ENCODE measurements at regions not wholly inside any gene's neighbourhood (a gene's known extent, or its start where the extent isn't known, plus 50 kb on each side); places are given as distances from the start of the nearest gene placed in this dataset.

DNA sequence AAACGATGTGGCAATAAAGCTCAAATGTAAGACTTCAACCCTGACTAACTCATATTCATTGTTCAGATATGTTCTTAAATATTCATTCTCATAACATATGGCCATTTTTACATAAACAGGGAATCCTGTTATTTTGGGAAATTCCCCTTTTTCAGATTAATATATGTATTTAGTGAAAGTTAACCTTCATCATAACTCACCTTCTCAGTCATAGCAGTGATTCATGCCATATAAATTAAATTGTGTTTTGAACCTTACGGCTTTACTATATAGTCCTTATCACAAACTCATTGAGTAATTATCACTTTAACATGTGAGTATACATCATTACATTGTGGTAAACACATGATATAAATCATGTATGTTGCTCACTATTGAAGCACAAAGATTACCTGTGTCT lies 392.5 kb upstream of the TRAM1L1 start:
- H3K4me1 ChIP-seq: no peaks in the 10 kb centered on the region
- no peak for TF ChIP-seq POLR2A (IDR thresholded peaks at IDR 0.05)
- TF ChIP-seq, protein P1, sequence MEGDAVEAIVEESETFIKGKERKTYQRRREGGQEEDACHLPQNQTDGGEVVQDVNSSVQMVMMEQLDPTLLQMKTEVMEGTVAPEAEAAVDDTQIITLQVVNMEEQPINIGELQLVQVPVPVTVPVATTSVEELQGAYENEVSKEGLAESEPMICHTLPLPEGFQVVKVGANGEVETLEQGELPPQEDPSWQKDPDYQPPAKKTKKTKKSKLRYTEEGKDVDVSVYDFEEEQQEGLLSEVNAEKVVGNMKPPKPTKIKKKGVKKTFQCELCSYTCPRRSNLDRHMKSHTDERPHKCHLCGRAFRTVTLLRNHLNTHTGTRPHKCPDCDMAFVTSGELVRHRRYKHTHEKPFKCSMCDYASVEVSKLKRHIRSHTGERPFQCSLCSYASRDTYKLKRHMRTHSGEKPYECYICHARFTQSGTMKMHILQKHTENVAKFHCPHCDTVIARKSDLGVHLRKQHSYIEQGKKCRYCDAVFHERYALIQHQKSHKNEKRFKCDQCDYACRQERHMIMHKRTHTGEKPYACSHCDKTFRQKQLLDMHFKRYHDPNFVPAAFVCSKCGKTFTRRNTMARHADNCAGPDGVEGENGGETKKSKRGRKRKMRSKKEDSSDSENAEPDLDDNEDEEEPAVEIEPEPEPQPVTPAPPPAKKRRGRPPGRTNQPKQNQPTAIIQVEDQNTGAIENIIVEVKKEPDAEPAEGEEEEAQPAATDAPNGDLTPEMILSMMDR (IDR thresholded peaks at IDR 0.05): no peak
- intact Hi-C loops (cut with DNase I; ENCODE audit: low total_unique reads): no loop called here
- no peaks in the 10 kb centered on the region for H3K27me3 ChIP-seq
- H3K36me3 ChIP-seq: no peaks in the 10 kb centered on the region
- H3K27ac ChIP-seq: no peak overlapping the region
- DNase-seq: no peak
- no peaks in the 10 kb centered on the region for H3K9me3 ChIP-seq
- H3K4me3 ChIP-seq: no peak overlapping the region

DNA sequence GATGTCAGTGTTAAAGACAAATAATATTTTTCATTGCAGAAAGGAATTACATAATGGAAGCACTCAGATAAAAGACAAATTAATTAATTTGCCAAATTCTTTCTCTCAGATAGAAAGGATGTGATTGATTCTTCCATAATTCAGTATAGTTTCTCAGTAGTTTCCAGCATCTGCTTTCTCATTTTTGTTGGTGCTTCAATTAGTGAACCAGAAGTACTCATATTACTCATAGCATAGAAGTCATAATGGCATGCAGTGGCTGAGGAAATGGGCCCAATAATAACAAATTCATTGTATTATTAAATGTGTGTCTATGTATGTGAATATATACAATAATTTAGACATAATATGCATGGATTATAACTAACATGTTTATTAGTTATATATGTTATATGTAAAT lies 393.3 kb upstream of the TRAM1L1 start:
- DNase-seq: no peak
- Histone ChIP-seq H3K27me3 (no peaks in the 10 kb centered on the region), H3K4me1 (no peaks in the 10 kb centered on the region), H3K36me3 (no peaks in the 10 kb centered on the region), H3K9me3 (no peaks in the 10 kb centered on the region), H3K27ac (no peak overlapping the region), H3K4me3 (no peak overlapping the region)
- intact Hi-C loops (cut with DNase I; ENCODE audit: low total_unique reads): no loop called here
- TF ChIP-seq POLR2A (IDR thresholded peaks at IDR 0.05): no peak
- TF ChIP-seq, protein P1 (IDR thresholded peaks at IDR 0.05): no peak

DNA sequence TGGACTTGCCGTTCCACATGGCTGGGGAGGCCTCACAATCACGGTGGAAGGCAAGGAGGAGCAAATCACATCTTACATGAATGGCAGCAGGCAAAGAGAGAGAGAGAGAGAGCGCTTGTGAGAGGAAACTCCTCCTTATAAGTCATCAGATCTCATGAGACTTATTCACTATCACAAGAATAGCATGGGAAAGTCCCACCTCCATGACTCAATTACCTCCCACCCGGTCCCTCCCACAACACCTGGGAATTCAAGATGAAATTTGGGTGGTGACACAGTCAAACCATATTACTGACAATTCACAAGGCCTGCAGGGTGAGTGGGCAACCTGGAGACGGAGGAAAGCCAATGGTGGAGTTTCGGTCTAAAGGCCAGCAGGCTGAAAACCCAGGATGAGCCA lies 394.3 kb upstream of the TRAM1L1 start:
- no peaks in the 10 kb centered on the region for H3K9me3 ChIP-seq
- H3K27ac ChIP-seq: no peak overlapping the region
- no peaks in the 10 kb centered on the region for H3K36me3 ChIP-seq
- no peak for DNase-seq
- no peak for TF ChIP-seq POLR2A (IDR thresholded peaks at IDR 0.05)
- TF ChIP-seq, protein P1 (IDR thresholded peaks at IDR 0.05): no peak
- intact Hi-C loops (cut with DNase I; ENCODE audit: low total_unique reads): no loop called here
- H3K4me1 ChIP-seq: no peaks in the 10 kb centered on the region
- no peaks in the 10 kb centered on the region for H3K27me3 ChIP-seq
- no peak overlapping the region for H3K4me3 ChIP-seq

DNA sequence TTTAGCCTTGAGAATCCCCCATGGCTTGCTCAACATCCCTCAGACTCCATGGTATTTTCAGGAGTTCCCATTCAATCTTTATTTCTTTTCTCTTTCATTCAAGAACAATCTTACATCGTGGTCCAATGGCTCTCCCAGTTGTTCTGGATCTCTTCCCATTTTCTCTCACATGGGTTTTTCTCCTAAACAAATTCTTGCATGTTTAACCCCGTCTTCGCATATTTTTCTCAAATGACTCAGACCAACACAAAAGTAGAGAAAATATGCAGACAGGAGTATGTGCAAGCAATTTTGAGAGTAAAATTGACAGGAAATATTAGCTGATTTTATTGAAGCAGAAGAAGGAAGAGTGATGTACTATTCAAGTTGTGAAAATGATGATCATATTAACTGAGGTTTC lies 396.4 kb upstream of the TRAM1L1 start:
- TF ChIP-seq POLR2A (IDR thresholded peaks at IDR 0.05): no peak
- TF ChIP-seq, protein P1 (IDR thresholded peaks at IDR 0.05): no peak
- Histone ChIP-seq H3K9me3 (no peaks in the 10 kb centered on the region), H3K4me1 (no peaks in the 10 kb centered on the region), H3K27me3 (no peaks in the 10 kb centered on the region), H3K27ac (no peak overlapping the region), H3K36me3 (no peaks in the 10 kb centered on the region), H3K4me3 (no peak overlapping the region)
- intact Hi-C loops (cut with DNase I; ENCODE audit: low total_unique reads): no loop called here
- no peak for DNase-seq

DNA sequence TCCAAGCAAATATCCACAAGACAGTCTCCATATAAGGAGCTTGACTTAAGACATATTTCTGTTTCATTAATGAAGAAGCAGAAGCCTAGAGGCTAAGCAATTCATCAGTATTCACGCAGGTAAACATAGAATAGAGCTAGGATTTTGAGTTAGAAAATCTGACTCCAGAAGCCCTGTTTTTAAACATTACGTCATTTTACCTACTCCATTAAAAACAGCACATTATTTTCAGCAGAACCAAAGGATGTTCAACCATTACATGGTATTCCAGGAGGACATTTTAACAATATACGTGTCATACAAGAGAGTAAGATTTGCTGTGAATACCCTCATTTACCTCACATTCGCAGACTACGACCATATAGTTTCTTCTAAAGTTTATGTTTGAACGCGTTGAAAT lies 403.3 kb upstream of the TRAM1L1 start:
- no peaks in the 10 kb centered on the region for H3K36me3 ChIP-seq
- H3K27me3 ChIP-seq: no peaks in the 10 kb centered on the region
- intact Hi-C loops (cut with DNase I; ENCODE audit: low total_unique reads): no loop called here

More for the DNA sequence above, 403.3 kb upstream of the TRAM1L1 start:
- TF ChIP-seq POLR2A (IDR thresholded peaks at IDR 0.05): no peak
- TF ChIP-seq, protein P1 (IDR thresholded peaks at IDR 0.05): no peak
- H3K27ac ChIP-seq: no peak overlapping the region
- no peak for DNase-seq
- no peaks in the 10 kb centered on the region for H3K9me3 ChIP-seq
- H3K4me3 ChIP-seq: no peak overlapping the region
- H3K4me1 ChIP-seq: no peaks in the 10 kb centered on the region
